Glomerular visceral epithelial cell (primary cell): ENCODE measurements at regions not wholly inside any gene's neighbourhood (a gene's known extent, or its start where the extent isn't known, plus 50 kb on each side); places are given as distances from the start of the nearest gene placed in this dataset.

Source experiments
- DNase-seq: peaks from one replicate; pipeline ENCODE4 v3.0.0-alpha.2; 2016; ENCODE audit errors: extremely low spot score

DNA sequence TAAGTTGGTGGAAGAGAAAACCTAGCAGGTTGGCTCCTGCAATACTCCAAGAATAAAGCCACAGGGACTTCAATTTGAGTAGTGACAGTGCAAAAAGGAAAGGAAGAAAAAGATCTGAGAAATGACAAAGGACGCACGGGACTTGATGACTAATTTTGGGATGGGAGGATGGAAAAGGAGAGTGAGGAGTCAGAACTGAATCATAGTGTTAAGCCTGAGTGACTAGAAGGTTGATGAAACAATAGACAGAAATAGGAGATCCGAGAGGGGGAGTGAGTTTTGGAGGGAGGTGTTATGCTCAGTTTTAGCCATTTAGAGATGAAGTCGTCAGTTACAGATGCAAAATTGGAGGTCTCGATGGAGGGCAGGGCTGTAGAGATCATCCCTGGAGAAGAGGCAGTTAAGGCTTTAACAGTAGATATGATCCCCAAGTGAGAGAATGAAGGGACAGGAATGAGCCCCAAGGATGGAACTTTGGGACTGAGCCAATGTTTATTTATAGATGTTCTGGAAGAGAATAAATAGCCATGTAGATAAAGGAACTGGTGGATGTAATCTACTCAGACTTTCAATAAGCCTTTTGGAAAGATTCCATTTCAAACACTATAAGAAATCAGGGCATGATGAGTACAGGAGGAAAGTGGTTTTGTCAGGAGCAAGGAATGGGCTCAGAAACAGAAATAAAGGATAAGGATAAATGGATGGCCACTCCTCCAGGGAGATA, 108.9 kb upstream of the NCAM1 start:
- peak; percentile 30 for DNase-seq

DNA sequence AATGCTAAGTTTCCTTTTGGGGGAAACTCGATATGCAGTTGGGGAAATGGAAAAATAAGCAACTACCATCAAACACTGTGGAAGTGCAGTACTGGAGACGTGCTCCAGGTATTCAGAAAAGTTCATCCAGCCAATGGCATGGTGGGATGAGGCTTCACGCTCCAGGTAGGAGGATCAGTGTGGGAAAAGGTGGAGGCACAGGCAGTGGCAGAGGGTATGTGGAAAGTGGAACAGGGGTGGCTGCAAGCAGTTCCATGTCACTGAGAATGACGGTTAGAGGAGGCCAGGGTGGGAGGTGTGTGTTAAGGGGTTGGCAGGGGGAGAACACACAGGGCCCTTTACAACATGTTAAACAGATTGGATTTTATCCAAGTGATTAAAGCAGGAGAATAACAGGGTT, 105.1 kb upstream of the NCAM1 start:
- no peak for DNase-seq

DNA sequence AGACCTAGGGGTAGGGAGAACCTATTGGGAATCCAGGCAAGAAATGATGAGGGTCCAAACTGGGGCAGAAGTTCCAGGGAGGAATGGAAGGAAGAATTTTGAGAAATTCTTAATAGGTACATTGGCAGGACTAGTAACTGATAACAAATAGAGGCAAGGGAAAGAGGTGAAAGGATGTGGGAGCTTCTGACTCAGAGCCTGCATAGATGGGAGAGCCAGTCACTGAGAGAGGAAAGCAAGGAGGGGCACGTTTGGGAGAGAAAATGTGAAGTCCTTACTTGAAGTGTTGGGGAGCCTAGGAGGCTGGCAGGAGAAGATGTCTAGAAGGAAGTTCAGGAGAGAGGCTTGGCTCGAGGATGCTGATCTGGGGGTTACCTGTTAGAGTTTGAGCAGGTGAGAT, 104.6 kb upstream of the NCAM1 start:
- DNase-seq = no peak

DNA sequence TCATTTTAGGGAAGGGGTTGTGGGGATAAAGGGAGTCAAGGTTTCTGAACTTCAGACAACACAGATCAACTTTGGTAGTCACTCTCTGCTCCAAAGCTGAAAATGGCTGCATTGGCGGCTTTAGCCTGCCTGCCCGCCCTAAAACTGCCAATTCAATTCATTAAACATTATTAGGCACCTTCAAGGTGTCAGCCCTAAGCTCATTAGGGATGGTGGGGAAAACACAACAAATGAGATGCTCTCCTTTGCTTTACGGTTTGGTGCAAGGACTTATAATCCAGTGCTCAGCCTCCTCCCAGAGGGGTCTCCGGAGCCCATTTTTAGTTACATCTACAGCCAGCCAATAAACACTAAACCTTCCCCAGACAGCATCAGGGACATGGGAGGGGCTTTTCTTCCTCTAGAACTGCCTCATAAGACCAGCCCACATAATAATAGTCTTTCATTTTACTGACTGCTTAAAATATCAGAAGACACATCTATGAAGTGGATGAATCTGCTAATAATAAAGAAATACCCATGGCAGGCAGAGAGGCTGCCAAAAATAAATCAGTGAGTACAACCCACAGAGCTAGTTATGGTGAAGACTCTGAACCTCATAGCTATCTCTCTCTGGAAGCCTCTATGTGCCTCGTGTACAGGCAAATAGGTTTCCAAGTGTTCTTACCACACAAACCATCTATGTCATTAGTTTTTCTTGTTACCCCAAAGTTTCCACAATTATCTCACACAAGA, 102.8 kb upstream of the NCAM1 start:
- DNase-seq = no peak

DNA sequence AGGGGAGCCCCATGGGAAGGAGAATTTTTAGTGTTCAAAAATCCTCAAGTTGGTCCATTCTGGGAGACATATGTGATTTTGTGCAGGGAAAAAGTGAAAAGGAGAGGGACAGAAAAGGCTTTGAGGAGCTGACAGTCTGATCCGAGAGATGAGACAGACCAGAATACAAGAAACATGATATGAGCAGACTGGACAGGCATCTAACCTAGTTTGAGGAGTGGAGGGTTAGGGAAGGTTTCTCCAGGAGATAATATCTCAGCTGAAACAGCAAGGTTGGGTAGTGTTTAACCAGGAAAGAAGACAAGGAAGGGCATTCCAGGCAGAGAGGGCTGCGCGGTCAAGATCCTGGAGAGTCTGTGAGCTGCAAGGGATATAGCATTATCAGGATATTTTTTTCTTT, 101.4 kb upstream of the NCAM1 start:
- DNase-seq = no peak

DNA sequence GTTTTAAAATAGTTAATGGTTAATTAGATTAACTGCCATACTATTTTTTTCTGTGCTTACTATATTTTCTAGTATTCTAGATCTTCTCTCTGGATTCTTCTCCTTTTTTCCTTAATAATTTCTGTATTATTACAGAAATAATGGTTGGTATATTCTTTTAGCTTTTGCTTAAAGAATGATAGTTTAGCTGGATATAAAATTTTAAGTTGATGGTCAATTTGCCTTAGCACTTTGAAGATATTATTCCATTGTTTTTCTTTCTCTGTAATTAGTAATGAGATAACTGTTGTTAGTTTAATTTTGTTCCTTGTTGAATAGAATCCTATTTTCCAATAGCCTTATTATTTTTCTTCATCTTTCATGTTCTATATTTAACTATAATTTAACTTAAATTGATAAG, 99.9 kb upstream of the NCAM1 start:
- no peak for DNase-seq

DNA sequence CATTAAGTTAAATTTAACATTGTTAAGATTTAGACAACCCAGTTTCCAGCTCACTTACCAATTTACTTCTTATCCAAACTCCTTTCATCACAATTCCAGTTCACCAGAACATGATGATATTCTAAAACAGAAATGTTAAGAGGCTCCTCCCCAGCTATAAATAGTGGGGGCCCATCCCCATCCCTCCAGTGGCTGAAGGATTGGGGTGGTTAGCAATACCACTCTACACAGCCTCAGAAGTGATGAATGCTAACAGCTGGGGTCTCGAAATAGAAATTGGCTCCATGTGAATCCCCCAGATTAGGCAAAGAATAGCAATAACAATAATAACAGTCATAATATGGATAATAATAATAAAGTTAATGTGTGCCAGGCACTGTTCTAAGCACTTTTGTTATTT, 97.9 kb upstream of the NCAM1 start:
- DNase-seq = no peak

DNA sequence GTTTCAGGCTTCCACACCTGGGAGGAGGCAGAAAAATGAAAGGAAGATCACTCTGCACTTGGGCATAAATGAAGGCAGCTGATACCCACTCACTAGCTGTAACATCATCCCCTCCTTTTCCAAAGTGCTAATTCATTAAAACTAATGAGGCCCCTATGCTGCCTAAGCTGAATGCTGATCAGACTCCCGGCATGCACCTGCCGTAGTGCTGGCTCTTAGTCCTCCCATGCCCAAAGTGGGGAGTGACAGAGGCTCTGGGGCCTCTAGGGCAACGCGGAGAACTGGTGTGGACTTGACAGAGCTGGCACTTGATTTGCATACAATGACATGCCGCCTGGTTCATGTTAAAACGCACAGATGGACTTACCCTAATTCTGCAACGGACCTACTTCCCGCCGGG, 96.5 kb upstream of the NCAM1 start:
- DNase-seq = no peak

DNA sequence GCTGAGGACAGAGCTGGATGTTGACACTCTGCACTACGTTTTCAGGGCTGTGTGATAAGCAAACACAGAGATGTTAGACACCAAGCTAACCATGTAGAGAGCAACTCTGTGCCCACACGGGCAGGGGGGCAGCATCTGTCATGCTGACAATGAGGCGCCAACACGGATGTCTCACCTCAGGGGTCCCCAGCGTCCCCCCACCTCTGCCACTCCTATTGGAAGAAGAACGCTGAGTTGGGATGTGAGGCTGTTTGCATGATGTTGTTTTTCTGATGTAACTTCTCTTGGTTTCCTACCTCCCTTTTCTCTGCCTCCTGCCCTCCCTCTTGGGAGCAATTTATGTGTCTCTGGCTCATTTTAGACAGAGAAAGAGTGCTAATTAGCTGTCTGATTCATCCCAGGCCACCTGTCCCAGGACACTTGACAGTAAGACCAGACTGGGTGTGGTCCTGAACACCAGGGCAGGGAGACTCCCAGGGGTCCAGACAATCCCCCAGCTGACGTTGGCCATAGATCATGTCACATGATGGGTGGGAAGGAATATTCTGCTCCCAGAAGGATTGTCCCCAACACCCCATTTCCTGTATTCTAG, 89.2 kb upstream of the NCAM1 start:
- DNase-seq = no peak

DNA sequence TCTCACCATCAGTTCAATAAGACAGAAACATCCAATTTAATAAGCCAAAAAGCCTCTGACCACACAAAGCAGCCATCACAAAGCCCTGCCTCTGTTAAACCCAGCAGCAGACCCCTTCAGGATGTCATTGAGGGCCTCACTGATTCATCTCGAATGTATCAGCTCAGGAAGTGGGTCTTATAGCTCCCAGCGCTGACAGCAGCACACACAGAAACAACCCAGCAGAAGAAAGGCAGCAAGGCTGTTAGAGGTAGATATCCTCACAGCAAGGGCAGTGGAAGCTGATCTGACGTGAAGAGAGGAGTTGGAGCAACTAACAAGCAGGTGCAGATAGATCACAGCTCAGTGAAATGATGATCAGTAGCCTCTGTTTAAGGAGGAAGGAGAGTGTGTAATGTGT, 86.2 kb upstream of the NCAM1 start:
- DNase-seq = no peak

DNA sequence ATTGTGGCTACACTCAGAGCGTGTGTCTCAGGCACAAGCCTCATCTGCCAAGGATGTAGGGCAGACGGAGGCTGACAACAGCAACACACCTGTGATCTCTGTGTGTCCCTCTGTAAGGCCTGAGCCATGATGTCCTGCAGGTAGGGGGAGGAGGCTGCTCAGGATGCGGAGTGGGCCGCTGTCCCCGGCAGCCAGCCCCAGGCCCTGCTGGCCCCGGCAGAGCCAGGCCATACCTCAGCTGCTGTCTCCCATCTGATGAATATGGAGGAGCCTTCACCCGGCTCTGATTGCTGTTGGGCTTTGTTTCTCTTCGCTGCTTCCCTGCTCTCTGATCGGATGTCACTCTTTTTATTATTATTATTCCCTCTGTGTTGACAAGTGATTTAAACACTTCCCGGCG, 83.6 kb upstream of the NCAM1 start:
- no peak for DNase-seq

DNA sequence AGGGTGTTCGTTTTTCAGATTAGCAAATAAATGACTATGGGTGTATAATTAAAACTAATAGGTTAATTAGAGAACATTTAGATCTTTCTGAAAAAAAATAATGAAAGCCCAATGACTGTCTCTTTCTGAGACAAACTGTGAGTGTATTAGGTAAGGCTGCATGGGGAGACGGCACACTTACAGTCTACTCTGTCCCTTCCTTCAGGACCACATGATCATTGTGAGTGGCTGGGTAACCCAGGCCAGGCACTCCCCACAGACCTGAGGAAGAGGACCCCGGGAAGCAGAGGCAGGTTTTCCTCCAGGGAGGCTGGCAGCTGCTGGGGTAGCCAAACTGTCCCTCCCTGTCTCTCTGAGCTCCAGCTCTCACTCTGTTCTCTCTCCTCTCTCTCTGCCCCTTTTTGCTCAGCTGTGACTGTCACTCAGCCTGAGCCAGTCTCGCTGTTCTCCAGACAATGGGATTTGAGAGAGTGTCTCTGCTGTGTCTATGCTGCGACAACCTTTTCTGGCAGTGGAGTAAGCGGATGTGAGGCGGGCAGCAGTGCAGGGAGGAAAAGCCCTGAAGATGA, 83.1 kb upstream of the NCAM1 start:
- DNase-seq = no peak

DNA sequence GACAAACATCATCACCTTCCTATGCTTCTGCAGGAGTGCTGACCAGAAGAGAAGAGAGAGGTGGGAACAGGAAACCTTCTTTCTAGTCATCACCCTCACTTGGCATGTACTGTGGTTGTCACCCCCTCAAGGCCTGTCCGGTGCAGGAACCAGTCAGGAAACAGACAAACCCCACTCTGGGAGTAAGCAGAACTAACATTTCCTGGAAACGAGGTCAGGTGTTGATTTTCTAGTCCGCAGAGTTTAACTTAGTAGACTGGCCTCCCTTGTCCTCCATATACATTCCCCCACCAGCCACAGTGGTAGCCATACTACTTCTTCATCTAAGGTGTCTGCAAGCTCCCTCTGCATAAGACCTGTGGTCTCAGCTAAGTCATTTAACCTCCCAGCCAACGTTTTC, 80.7 kb upstream of the NCAM1 start:
- DNase-seq = no peak

DNA sequence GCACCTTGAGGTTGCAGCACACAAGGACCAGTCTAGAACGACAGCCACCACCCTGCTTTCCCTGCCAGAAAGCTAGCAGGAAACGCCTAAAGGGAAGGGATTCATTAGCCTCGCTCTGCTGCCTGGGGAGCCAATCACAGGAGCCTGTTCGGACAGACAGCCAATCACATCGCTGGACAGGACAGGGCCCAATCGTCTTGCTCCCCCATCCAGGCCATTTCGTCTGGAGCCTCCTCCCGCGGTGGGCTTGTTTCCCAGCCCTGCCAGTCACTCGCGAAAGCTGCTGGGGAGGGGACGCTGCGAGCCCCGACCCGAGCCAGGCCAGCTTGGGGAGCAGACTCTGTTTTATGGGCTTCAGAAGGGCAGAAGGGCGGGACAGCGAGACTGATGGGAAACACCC, 79.8 kb upstream of the NCAM1 start:
- DNase-seq = peak; percentile 10

DNA sequence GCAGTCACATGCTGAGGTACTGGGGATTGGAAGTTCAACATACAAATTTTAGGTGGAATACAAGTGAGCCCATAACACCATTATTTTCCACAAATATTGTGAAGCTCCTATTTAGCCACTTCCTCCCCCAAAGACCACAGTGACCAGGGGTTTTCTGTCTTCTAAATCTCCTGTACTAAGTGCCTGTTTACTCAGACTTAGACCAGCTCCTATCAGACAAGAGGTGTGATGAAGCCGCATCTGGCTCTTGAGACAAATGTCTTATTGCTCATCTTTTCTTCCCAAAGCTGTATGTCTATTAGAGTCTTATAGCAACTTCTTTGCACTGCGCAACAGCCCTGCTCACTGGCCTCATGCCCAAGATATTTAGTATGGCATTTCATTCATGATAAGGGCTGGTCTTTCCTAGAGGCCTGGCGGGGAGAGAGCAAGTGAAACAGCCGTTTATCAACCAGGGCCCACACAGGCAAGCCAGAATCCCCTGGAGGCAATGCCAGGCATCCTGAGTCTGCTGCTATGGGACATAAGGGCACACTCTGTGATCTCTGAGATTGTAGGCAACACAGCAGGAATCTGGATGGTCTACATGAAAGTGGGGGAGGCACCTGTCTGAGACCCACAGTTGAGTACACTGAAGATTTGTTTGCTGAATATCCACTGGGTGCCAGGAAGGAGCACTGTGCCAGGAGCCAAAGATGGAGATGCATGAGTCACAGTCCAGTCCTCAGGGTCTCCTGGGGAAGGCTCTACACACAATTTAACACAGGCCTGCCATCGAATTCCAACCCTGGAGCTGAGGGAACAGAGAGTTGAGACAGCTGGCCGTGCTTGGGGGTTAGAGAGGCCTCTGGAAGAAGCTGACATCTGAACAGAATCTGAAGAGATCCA, 78.5 kb upstream of the NCAM1 start:
- DNase-seq = no peak

DNA sequence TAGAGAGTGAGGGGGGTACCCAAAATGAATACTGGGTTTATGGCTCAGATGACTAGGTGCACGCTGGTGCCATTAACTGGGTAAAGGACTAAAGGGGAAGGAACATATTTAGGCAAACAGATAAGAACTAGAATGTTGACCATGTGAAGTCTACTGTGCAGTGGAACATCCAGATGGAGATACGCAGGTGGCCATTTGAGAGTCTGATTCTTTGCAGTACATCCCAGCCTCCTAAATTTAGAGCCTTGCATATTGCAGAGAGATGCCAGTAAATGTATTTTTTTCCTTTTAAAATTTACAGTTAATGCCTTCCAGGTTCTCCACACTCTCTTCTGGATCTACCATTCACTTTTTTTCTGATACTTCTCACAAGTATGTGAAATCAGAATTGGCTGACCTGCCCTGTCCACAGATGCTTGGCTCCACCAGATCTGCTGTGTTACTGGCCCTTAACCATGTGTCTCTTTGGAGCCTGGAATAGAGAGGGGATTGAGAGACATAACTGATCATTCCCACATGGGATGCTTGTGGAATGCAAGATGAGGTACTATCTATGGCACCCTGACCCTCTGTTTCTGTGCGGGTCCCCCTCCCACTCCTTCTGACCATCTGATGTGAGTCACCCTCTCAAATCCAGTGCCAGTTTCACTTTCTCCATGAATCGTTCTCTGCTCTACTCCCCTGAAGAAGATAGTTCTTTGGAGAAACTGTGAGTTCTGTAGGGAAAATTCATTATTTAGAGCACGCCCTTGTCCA, 77.0 kb upstream of the NCAM1 start:
- peak; percentile 7 for DNase-seq

DNA sequence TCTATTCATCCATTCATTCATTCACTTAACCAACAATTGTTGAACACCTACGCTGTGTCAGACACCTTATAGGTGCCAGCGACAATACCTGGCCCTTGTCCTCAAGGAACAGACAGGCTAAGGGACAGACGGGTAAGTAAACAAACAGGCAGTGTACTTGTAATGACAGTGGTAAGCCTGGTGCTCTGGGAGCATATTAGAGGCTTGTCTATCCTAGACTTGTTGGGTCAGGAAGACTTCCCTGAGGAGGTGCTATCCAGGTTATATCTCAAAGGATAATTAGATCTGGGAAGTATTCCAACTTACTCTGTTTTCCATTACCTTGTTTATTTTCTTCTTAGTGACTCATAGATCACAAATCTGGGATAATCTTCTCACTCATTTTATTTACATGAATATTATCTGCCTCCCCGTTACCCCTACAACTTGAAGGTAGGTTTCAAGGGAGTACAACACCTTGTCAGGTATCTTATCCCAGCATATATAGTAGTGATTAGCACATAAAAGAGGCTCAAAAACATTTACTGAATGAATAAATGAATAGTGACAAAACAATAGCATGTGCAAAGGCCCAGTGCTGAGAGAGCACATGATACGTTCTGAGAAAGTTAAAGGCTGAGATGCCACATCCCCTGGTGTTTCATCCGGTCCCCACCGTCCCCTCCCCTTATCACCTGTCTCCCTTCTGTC, 75.3 kb upstream of the NCAM1 start:
- no peak for DNase-seq

DNA sequence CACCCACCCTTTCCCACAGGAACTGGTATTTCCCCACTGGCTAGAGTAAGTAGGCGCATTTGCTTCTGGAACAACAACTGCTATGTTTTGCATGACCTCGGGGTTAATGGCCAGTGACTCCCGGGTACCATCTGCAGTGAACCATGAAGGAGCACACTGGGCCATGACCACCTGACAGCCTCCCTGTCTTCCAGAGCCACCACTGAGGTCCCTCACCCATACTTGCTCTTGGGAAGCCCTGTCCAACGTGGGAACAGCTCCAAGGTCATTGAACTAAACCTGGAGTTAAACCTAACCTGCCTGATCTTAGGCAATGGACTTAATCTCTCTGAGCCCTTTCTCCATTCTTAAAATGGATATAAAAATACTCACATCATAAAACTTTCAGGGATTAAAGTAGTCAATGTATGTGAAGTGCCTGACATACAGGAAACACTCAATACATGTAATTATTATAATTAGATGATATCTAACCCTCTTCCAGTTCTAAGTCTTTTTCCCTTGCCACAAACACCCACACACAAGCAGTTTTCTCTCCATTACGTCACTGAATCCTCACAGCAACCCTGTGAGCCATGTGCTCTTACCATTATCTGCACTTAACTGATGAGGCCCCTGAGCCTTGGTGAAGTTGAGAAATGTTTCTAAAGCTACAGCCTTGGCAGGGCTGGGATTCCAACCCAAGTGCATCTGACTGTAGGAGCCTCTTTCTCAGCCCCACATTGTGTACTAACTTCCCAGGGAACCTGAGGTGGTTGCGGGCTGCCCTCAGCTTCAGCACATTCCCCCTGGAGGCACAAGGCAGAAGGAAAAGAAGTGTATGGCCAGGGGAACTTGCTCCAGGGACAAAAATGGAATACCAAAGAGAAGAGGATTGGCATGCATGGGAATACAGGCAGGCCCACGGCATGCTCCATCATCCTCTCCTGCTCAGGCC, 74.5 kb upstream of the NCAM1 start:
- no peak for DNase-seq

DNA sequence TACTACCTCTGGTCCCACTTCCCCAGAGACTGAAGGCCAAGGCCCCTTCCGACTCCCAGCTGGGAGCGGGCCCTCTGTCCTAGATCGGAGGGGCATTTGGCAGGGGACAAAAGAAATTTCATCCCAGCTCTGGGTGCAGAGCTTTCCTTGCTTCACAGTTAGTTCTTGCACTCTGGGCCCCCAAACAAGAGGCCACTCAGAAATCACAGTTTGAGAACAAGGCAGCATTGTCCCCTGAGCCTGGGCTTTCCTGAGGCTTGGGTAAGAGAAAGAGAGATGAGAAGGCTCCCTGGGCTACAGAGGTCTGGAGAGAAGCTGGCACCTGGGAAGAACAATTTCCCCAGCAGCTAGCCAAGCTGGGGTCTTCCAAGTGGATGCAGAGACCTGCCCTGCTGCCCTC, 71.8 kb upstream of the NCAM1 start:
- DNase-seq = no peak
